ENCODE measurements at regions not wholly inside any gene's neighbourhood (a gene's known extent, or its start where the extent isn't known, plus 50 kb on each side); places are given as distances from the start of the nearest gene placed in this dataset.

- DNase-seq (ENCODE audit: low spot score): no peak
These were observed 50.8 kb upstream of the MYLIP start for GRCh38 chr6:16078064-16078463.

GRCh38 chr6:16069671-16070070 lies 59.2 kb upstream of the MYLIP start:
- no peak for DNase-seq (ENCODE audit: low spot score)

- DNase-seq (ENCODE audit: low spot score): no peak
These were observed 59.7 kb upstream of the MYLIP start for GRCh38 chr6:16069222-16069621.

- no peak for DNase-seq (ENCODE audit: low spot score)
These were observed 61.3 kb upstream of the MYLIP start for GRCh38 chr6:16067568-16067967.

GRCh38 chr6:16064671-16065072 lies 64.2 kb upstream of the MYLIP start:
- no peak for DNase-seq (ENCODE audit: low spot score)

GRCh38 chr6:16063580-16063979 lies 65.3 kb upstream of the MYLIP start:
- DNase-seq (ENCODE audit: low spot score): no peak

GRCh38 chr6:16061818-16062217 lies 67.1 kb upstream of the MYLIP start:
- no peak for DNase-seq (ENCODE audit: low spot score)

- no peak for DNase-seq (ENCODE audit: low spot score)
These were observed 68.8 kb upstream of the MYLIP start for GRCh38 chr6:16060039-16060438.

GRCh38 chr6:16059496-16059895 lies 69.4 kb upstream of the MYLIP start:
- no peak for DNase-seq (ENCODE audit: low spot score)

GRCh38 chr6:16058929-16059345 lies 69.9 kb upstream of the MYLIP start:
- DNase-seq (ENCODE audit: low spot score): no peak

- DNase-seq (ENCODE audit: low spot score): no peak
These were observed 70.5 kb upstream of the MYLIP start for GRCh38 chr6:16058201-16058928.

- no peak for DNase-seq (ENCODE audit: low spot score)
These were observed 71.4 kb upstream of the MYLIP start for GRCh38 chr6:16057446-16057845.

GRCh38 chr6:16056263-16056870 lies 72.5 kb upstream of the MYLIP start:
- no peak for DNase-seq (ENCODE audit: low spot score)

- no peak for DNase-seq (ENCODE audit: low spot score)
These were observed 73.0 kb upstream of the MYLIP start for GRCh38 chr6:16055852-16056251.

GRCh38 chr6:16049168-16049567 lies 79.7 kb upstream of the MYLIP start:
- no peak for DNase-seq (ENCODE audit: low spot score)

GRCh38 chr6:16048221-16048620 lies 80.7 kb upstream of the MYLIP start:
- no peak for DNase-seq (ENCODE audit: low spot score)

- DNase-seq (ENCODE audit: low spot score): no peak
These were observed 81.4 kb upstream of the MYLIP start for GRCh38 chr6:16047435-16047990.

GRCh38 chr6:16045238-16045637 lies 83.6 kb upstream of the MYLIP start:
- no peak for DNase-seq (ENCODE audit: low spot score)

GRCh38 chr6:16044211-16044643 lies 84.7 kb upstream of the MYLIP start:
- DNase-seq (ENCODE audit: low spot score): no peak

- DNase-seq (ENCODE audit: low spot score): no peak
These were observed 85.4 kb upstream of the MYLIP start for GRCh38 chr6:16043171-16044135.

- no peak for DNase-seq (ENCODE audit: low spot score)
These were observed 86.1 kb upstream of the MYLIP start for GRCh38 chr6:16042751-16043150.

GRCh38 chr6:16041327-16041726 lies 87.6 kb upstream of the MYLIP start:
- no peak for DNase-seq (ENCODE audit: low spot score)

- no peak for DNase-seq (ENCODE audit: low spot score)
These were observed 88.3 kb upstream of the MYLIP start for GRCh38 chr6:16040628-16040974.

Data from HuH-7 (cell line).